H1 (cell line): ENCODE measurements at regions not wholly inside any gene's neighbourhood (a gene's known extent, or its start where the extent isn't known, plus 50 kb on each side); places are given as distances from the start of the nearest gene placed in this dataset.

Experiments used
- CTCF ChIA-PET: fragments of 300-600 bp; sonication (Branson Sonifier 250); formaldehyde crosslinking; loops from one replicate; lab custom pipeline; 2021; ENCODE audit not compliant: partially characterized antibody; lab: Charles Lee
- POLR2A ChIA-PET: fragments of 300-600 bp; sonication (Branson Sonifier 250); formaldehyde crosslinking; loops from one replicate; lab custom pipeline; 2021; ENCODE audit warnings: inconsistent platforms; ENCODE audit not compliant: partially characterized antibody; lab: Charles Lee
- DNase-seq, 2 experiments: peaks; one replicate each; pipeline versions ENCODE4 v3.0.0 to v3.0.0-alpha.2; 2010 to 2022; ENCODE audit warnings: low spot score in 2 of 2, low read depth in 1 of 2, mixed read lengths in 1 of 2
- FAIRE-seq: peaks from 2 replicates; lab custom pipeline; 2011; peaks lifted over from hg19 to GRCh38; lab: Jason Lieb, UNC
- H2AFZ ChIP-seq: 2 replicates; pipeline ENCODE4 v1.8.1; 2012; ENCODE audit warnings: low read length, inconsistent platforms
- H2AK5ac ChIP-seq: 2 replicates; pipeline ENCODE4 v1.6.1; 2013; ENCODE audit warnings: low read depth, low read length
- H2BK120ac ChIP-seq: replicated peaks from 2 replicates; pipeline ENCODE3; 2013; ENCODE audit warnings: low read depth, low read length, inconsistent platforms
- H2BK12ac ChIP-seq: 2 replicates; pipeline ENCODE4 v1.6.1; 2013; ENCODE audit warnings: low read depth, low read length
- H2BK15ac ChIP-seq: 2 replicates; pipeline ENCODE4 v1.6.1; 2013; ENCODE audit warnings: low read length
- H2BK20ac ChIP-seq: 2 replicates; pipeline ENCODE4 v1.6.1; 2013; ENCODE audit warnings: low read length
- H2BK5ac ChIP-seq: 2 replicates; pipeline ENCODE4 v1.6.1; 2013; ENCODE audit warnings: low read depth, low read length
- H3K14ac ChIP-seq: 2 replicates; pipeline ENCODE4 v1.6.1; 2013; ENCODE audit warnings: inconsistent platforms; ENCODE audit not compliant: insufficient read length
- H3K18ac ChIP-seq: 2 replicates; pipeline ENCODE4 v1.6.1; 2013; ENCODE audit warnings: low read length; ENCODE audit errors: extremely low read depth
- H3K23ac ChIP-seq: 2 replicates; pipeline ENCODE4 v1.6.1; 2013; ENCODE audit warnings: inconsistent platforms; ENCODE audit not compliant: insufficient read length
- H3K23me2 ChIP-seq: 2 replicates; pipeline ENCODE4 v1.6.1; 2013; ENCODE audit warnings: low read depth, low read length
- H3K27ac ChIP-seq: 2 replicates; pipeline ENCODE4 v1.6.1; 2011; ENCODE audit warnings: low read depth, low read length, inconsistent platforms
- H3K27me3 ChIP-seq, 4 experiments: replicated peaks in 1 of 4; 1 replicate in 1 of 4; 2 replicates in 3 of 4; pipeline versions ENCODE4 v1.6.1 to v1.8.1; 2011 to 2013; ENCODE audit warnings: low read length in 3 of 4, mild to moderate bottlenecking in 3 of 4, inconsistent platforms in 2 of 4, mixed read lengths in 2 of 4, moderate library complexity in 1 of 4; ENCODE audit not compliant: control insufficient read depth in 3 of 4, insufficient read depth in 3 of 4; ENCODE audit errors: extremely low read depth in 1 of 4
- H3K36me3 ChIP-seq, 4 experiments: 2 replicates each; pipeline versions ENCODE4 v1.6.1 to v1.8.1; 2011 to 2013; ENCODE audit warnings: mild to moderate bottlenecking in 4 of 4, low read length in 3 of 4, moderate library complexity in 2 of 4, control low read depth in 1 of 4, inconsistent platforms in 1 of 4; ENCODE audit not compliant: insufficient read depth in 4 of 4, control insufficient read depth in 2 of 4
- H3K4ac ChIP-seq: replicated peaks from 2 replicates; pipeline ENCODE3; 2013; ENCODE audit warnings: low read length, low read depth, mixed read lengths, inconsistent platforms; ENCODE audit not compliant: insufficient read length
- H3K4me1 ChIP-seq, 4 experiments: replicated peaks in 1 of 4; 1 replicate in 1 of 4; 2 replicates in 3 of 4; pipeline versions ENCODE4 v1.6.1 to v1.8.1; 2011 to 2013; ENCODE audit warnings: low read length in 3 of 4, inconsistent platforms in 2 of 4, mixed read lengths in 1 of 4; ENCODE audit not compliant: insufficient read depth in 4 of 4, control insufficient read depth in 3 of 4
- H3K4me2 ChIP-seq, 2 experiments: 2 replicates each; pipeline versions ENCODE4 v1.6.1 to v1.8.1; 2011 to 2013; ENCODE audit warnings: low read depth in 2 of 2, low read length in 2 of 2, control low read depth in 1 of 2, inconsistent platforms in 1 of 2, mild to moderate bottlenecking in 1 of 2; ENCODE audit not compliant: insufficient read depth in 1 of 2
- H3K4me3 ChIP-seq, 4 experiments: fragments of 200-600, 300-600 bp in 1 of 4; sonication (generic), shearing (Covaris generic), sonication (Bioruptor Twin) in 1 of 4; 2 replicates each; pipeline versions ENCODE4 v1.5.1 to v1.8.1; 2011 to 2016; ENCODE audit warnings: low read length in 4 of 4, low read depth in 3 of 4, control low read depth in 2 of 4, inconsistent platforms in 2 of 4, mild to moderate bottlenecking in 2 of 4, mixed read lengths in 1 of 4, moderate library complexity in 1 of 4; ENCODE audit not compliant: insufficient read depth in 2 of 4; ENCODE audit errors: extremely low read depth in 1 of 4
- H3K56ac ChIP-seq: replicated peaks from 2 replicates; pipeline ENCODE3; 2013; ENCODE audit warnings: low read depth, mild to moderate bottlenecking, mixed read lengths, low read length, inconsistent platforms; ENCODE audit not compliant: insufficient read length
- H3K79me1 ChIP-seq: 2 replicates; pipeline ENCODE4 v1.6.1; 2013; ENCODE audit warnings: low read depth, low read length, control low read depth
- H3K79me2 ChIP-seq, 2 experiments: 2 replicates each; pipeline versions ENCODE4 v1.6.1 to v1.8.1; 2012 to 2013; ENCODE audit warnings: low read length in 2 of 2, mild to moderate bottlenecking in 2 of 2, inconsistent platforms in 1 of 2; ENCODE audit not compliant: insufficient read depth in 2 of 2, control insufficient read depth in 1 of 2
- H3K9ac ChIP-seq, 4 experiments: replicated peaks in 1 of 4; 1 replicate in 1 of 4; 2 replicates in 3 of 4; pipeline versions ENCODE4 v1.6.1 to v1.8.1; 2011 to 2013; ENCODE audit warnings: low read depth in 3 of 4, low read length in 3 of 4, control low read depth in 2 of 4, mild to moderate bottlenecking in 2 of 4, moderate library complexity in 2 of 4, inconsistent platforms in 1 of 4; ENCODE audit errors: extremely low read depth in 1 of 4
- H3K9me3 ChIP-seq, 2 experiments: 2 replicates each; pipeline versions ENCODE4 v1.6.1 to v1.8.1; 2012 to 2013; ENCODE audit warnings: mild to moderate bottlenecking in 2 of 2, moderate library complexity in 2 of 2, control low read depth in 1 of 2, inconsistent platforms in 1 of 2, low read depth in 1 of 2, low read length in 1 of 2, mixed read lengths in 1 of 2; ENCODE audit not compliant: insufficient read depth in 2 of 2
- H4K20me1 ChIP-seq, 2 experiments: replicated peaks in 1 of 2; 2 replicates each; pipeline versions ENCODE3 to v1.8.1; 2011 to 2013; ENCODE audit warnings: inconsistent platforms in 2 of 2, low read length in 2 of 2, mild to moderate bottlenecking in 1 of 2; ENCODE audit not compliant: insufficient read depth in 2 of 2, control insufficient read depth in 1 of 2
- H4K5ac ChIP-seq: 2 replicates; pipeline ENCODE4 v1.6.1; 2013; ENCODE audit warnings: low read length, low read depth, mixed read lengths, inconsistent platforms; ENCODE audit not compliant: insufficient read length
- H4K8ac ChIP-seq: 2 replicates; pipeline ENCODE4 v1.8.0; 2013; ENCODE audit warnings: mild to moderate bottlenecking, moderate library complexity, low read length, inconsistent platforms; ENCODE audit not compliant: insufficient read depth; ENCODE audit errors: extremely low read depth
- H4K91ac ChIP-seq: replicated peaks from 2 replicates; pipeline ENCODE3; 2013; ENCODE audit warnings: low read length, mixed read lengths, inconsistent platforms; ENCODE audit not compliant: insufficient read length
- SP1 ChIP-seq: IDR thresholded peaks from 2 replicates; pipeline ENCODE4 v1.6.1; 2011; ENCODE audit warnings: low read depth, low read length
- WGBS, 2 experiments: shearing (Covaris generic) in 1 of 2; methylation state at CpG; one replicate each; pipeline versions ENCODE4 v1.1.6 to v1.1.7; 2013 to 2015; ENCODE audit warnings: low lambda C conversion rate in 2 of 2, mixed read lengths in 2 of 2, inconsistent platforms in 1 of 2, low coverage in 1 of 2, missing lambda C conversion rate in 1 of 2; ENCODE audit not compliant: insufficient replicate concordance in 2 of 2, insufficient coverage in 1 of 2, insufficient read length in 1 of 2; ENCODE audit errors: extremely low coverage in 1 of 2, missing lambda C conversion rate in 1 of 2; 5-methylcytosine and 5-hydroxymethylcytosine counted together
- TF ChIP-seq, protein P1 (sequence below): IDR thresholded peaks from 2 replicates; pipeline ENCODE4 v1.6.1; 2011; ENCODE audit warnings: low read depth, mild to moderate bottlenecking, low read length; ENCODE audit not compliant: insufficient read depth
- TF ChIP-seq, protein P2 (sequence below): IDR thresholded peaks from 2 replicates; pipeline ENCODE4 v1.6.1; 2012; ENCODE audit warnings: low read length, inconsistent platforms

DNA sequence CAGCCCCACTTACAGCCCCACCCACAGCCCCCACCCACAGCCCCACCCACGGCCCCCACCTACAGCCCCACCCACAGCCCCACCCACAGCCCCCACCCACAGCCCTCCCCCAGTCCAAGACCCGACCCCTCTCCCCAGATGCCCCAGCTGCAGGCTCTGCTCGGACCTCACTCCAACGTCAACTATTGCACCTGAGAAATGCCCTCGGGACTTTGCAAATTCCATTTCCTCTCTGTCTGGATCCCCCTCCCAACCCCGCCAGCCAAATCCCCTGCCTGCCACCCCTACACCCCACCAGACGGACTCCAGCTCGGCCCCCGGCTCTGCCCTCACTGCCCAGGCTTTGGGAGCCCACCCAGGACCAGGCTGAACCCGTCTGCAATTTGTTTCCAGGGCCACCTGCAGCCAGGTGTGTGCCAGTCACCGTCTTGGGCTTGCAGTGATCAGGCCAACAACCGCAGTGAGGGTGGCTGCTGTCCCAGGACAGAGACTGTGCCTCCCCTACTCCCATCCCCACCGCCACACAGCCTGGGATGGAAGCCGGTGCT is 662.8 kb downstream of the BRD1 start:
- no peak overlapping the region for H2BK5ac ChIP-seq
- no peak overlapping the region for H3K14ac ChIP-seq
- no peaks in the 10 kb centered on the region for H4K20me1 ChIP-seq
- H3K4ac ChIP-seq, result no peak overlapping the region
- no peak overlapping the region for H2BK20ac ChIP-seq
- no peak overlapping the region for H3K23ac ChIP-seq
- no peak overlapping the region for H3K4me3 ChIP-seq
- no peaks in the 10 kb centered on the region for H3K4me1 ChIP-seq
- no peak overlapping the region for H2BK120ac ChIP-seq
- H2BK15ac ChIP-seq, result no peak overlapping the region; the same call in 1 of the 2 replicates
- H3K56ac ChIP-seq, result no peak overlapping the region
- no peak overlapping the region for H2AFZ ChIP-seq
- no peak overlapping the region for H2BK12ac ChIP-seq
- no peak for TF ChIP-seq SP1
- TF ChIP-seq, protein P1, sequence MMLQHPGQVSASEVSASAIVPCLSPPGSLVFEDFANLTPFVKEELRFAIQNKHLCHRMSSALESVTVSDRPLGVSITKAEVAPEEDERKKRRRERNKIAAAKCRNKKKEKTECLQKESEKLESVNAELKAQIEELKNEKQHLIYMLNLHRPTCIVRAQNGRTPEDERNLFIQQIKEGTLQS, result no peak
- TF ChIP-seq, protein P2, sequence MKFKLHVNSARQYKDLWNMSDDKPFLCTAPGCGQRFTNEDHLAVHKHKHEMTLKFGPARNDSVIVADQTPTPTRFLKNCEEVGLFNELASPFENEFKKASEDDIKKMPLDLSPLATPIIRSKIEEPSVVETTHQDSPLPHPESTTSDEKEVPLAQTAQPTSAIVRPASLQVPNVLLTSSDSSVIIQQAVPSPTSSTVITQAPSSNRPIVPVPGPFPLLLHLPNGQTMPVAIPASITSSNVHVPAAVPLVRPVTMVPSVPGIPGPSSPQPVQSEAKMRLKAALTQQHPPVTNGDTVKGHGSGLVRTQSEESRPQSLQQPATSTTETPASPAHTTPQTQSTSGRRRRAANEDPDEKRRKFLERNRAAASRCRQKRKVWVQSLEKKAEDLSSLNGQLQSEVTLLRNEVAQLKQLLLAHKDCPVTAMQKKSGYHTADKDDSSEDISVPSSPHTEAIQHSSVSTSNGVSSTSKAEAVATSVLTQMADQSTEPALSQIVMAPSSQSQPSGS, result no peak
- H4K5ac ChIP-seq, result no peak overlapping the region
- no peaks in the 10 kb centered on the region for H3K79me2 ChIP-seq
- FAIRE-seq (no peak), DNase-seq (no peak)
- H3K36me3 ChIP-seq, result no peaks in the 10 kb centered on the region
- H3K79me1 ChIP-seq, result no peaks in the 10 kb centered on the region
- no peak overlapping the region for H2AK5ac ChIP-seq
- no peak overlapping the region for H3K4me2 ChIP-seq
- H4K91ac ChIP-seq, result peak overlapping the region; percentile 81
- no peak overlapping the region for H3K27ac ChIP-seq
- peaks cover 0 to 6% of the 10 kb centered on the region in 2 experiments; a peak in 1 of 4 replicates for H3K9me3 ChIP-seq
- ChIA-PET CTCF (no interaction called here), POLR2A (no interaction called here)
- 84% methylated on average over 11 of the region's 14 CpGs; no CpG with 5 or more reads in 1 of the 2 experiments for WGBS, 2 experiments
- H3K9ac ChIP-seq, result no peak overlapping the region
- no peaks in the 10 kb centered on the region for H3K23me2 ChIP-seq
- H4K8ac ChIP-seq, result no peak overlapping the region
- no peak overlapping the region for H3K18ac ChIP-seq
- H3K27me3 ChIP-seq, result no peaks in the 10 kb centered on the region; a peak in 1 of 7 replicates
